GM06990 (cell line): ENCODE measurements at regions not wholly inside any gene's neighbourhood (a gene's known extent, or its start where the extent isn't known, plus 50 kb on each side); places are given as distances from the start of the nearest gene placed in this dataset.

ENCODE experiments used
- DNase-seq: peaks from one replicate; pipeline ENCODE4 v3.0.0-alpha.2; 2011; ENCODE audit not compliant: insufficient read length; ENCODE audit errors: extremely low read depth
- H3K27me3 ChIP-seq: replicated peaks from 2 replicates; pipeline ENCODE4 v1.6.0; 2011; ENCODE audit warnings: low read length; ENCODE audit not compliant: control insufficient read depth, insufficient read depth
- H3K36me3 ChIP-seq: 2 replicates; pipeline ENCODE4 v1.5.1; 2011; ENCODE audit warnings: low read length; ENCODE audit not compliant: control insufficient read depth, insufficient read depth
- H3K4me3 ChIP-seq: replicated peaks from 2 replicates; pipeline ENCODE4 v1.5.1; 2011; ENCODE audit warnings: low read depth, mild to moderate bottlenecking, control low read depth, low read length
- TF ChIP-seq, protein P1 (sequence below): IDR thresholded peaks from 2 replicates; pipeline ENCODE4 v1.5.1; 2011; ENCODE audit warnings: low read length, control low read depth, mild to moderate bottlenecking, inconsistent platforms; ENCODE audit not compliant: insufficient read depth, poor library complexity, severe bottlenecking

- H3K36me3 ChIP-seq = no peaks in the 10 kb centered on the region
- no peak for DNase-seq
- TF ChIP-seq, protein P1, sequence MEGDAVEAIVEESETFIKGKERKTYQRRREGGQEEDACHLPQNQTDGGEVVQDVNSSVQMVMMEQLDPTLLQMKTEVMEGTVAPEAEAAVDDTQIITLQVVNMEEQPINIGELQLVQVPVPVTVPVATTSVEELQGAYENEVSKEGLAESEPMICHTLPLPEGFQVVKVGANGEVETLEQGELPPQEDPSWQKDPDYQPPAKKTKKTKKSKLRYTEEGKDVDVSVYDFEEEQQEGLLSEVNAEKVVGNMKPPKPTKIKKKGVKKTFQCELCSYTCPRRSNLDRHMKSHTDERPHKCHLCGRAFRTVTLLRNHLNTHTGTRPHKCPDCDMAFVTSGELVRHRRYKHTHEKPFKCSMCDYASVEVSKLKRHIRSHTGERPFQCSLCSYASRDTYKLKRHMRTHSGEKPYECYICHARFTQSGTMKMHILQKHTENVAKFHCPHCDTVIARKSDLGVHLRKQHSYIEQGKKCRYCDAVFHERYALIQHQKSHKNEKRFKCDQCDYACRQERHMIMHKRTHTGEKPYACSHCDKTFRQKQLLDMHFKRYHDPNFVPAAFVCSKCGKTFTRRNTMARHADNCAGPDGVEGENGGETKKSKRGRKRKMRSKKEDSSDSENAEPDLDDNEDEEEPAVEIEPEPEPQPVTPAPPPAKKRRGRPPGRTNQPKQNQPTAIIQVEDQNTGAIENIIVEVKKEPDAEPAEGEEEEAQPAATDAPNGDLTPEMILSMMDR = no peak
- H3K27me3 ChIP-seq = no peaks in the 10 kb centered on the region
- H3K4me3 ChIP-seq = no peak overlapping the region
Measured at GRCh38 chr1:69269491-69269890, 298.2 kb upstream of the LRRC7 start.

- no peak for DNase-seq
- Histone ChIP-seq H3K4me3 (no peak overlapping the region), H3K27me3 (no peaks in the 10 kb centered on the region), H3K36me3 (no peaks in the 10 kb centered on the region)
- TF ChIP-seq, protein P1 = no peak
Measured at GRCh38 chr1:69271587-69272125, 296.1 kb upstream of the LRRC7 start.

- TF ChIP-seq, protein P1 = no peak
- no peak for DNase-seq
- no peaks in the 10 kb centered on the region for H3K27me3 ChIP-seq
- no peak overlapping the region for H3K4me3 ChIP-seq
- no peaks in the 10 kb centered on the region for H3K36me3 ChIP-seq
Measured at GRCh38 chr1:69272684-69273083, 295.0 kb upstream of the LRRC7 start.

GRCh38 chr1:69278923-69279322 lies 288.8 kb upstream of the LRRC7 start:
- TF ChIP-seq, protein P1 = no peak
- Histone ChIP-seq H3K36me3 (no peaks in the 10 kb centered on the region), H3K27me3 (no peaks in the 10 kb centered on the region), H3K4me3 (no peak overlapping the region)
- DNase-seq = no peak

DNA sequence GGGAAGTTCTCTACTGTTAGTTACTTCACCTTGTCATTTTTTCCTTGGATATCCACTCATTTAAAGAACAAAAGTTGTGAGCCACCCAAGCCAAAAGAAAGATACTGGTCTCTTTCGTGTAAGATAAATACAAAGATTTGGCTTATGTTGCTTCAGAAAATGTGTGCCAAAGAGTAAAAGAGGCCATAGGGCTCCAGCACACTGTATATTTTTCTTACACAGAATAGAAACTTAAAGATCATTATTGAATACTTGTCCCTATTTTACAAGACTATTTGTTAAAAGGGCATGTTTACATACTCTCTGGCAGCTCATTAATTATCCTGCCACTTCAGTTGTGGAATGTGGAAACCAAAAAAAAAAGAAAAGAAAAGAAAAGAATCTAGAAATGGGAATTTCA lies 284.2 kb upstream of the LRRC7 start:
- TF ChIP-seq, protein P1 = no peak
- Histone ChIP-seq H3K27me3 (no peaks in the 10 kb centered on the region), H3K4me3 (no peak overlapping the region), H3K36me3 (no peaks in the 10 kb centered on the region)
- no peak for DNase-seq

DNA sequence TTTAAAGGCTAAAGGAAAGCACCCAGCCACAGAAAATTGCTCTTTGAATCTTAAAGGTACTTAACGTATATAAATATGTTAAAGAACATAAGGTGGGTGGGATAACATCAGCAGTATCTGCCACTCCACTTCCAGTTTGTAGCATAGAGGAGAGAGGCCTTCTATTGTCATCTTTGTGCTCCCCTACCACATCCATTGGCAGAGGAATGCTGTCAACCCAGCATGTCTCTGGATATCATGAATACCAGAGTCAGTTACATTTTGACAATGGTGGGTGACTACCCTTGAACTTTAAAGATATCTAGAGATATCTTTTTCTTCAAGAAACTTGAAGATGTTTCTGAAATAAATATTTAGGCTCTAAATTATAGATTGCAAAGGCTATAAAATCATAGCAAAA lies 283.2 kb upstream of the LRRC7 start:
- TF ChIP-seq, protein P1 = no peak
- H3K36me3 ChIP-seq = no peaks in the 10 kb centered on the region
- no peak overlapping the region for H3K4me3 ChIP-seq
- no peaks in the 10 kb centered on the region for H3K27me3 ChIP-seq
- DNase-seq = no peak
